KMS-11 (cell line): ENCODE measurements at regions not wholly inside any gene's neighbourhood (a gene's known extent, or its start where the extent isn't known, plus 50 kb on each side); places are given as distances from the start of the nearest gene placed in this dataset.

ENCODE experiments used
- H2AFZ ChIP-seq: fragments of 200-600 bp; sonication (generic); 2 replicates; pipeline ENCODE4 v1.6.1; 2016; ENCODE audit warnings: antibody characterized with exemption, mixed run types, low read depth
- H3K27ac ChIP-seq: fragments of 200-600 bp; sonication (generic); 2 replicates; pipeline ENCODE4 v1.6.1; 2016; ENCODE audit warnings: mild to moderate bottlenecking, mixed run types
- H3K27me3 ChIP-seq: fragments of 200-600 bp; sonication (generic); 2 replicates; pipeline ENCODE4 v1.6.1; 2017; ENCODE audit warnings: mild to moderate bottlenecking, low read depth, mixed run types, moderate library complexity; ENCODE audit not compliant: insufficient read depth
- H3K36me3 ChIP-seq: fragments of 200-600 bp; sonication (generic); 2 replicates; pipeline ENCODE4 v1.6.1; 2017; ENCODE audit warnings: mild to moderate bottlenecking, mixed run types; ENCODE audit not compliant: insufficient read depth
- H3K4me1 ChIP-seq: fragments of 200-600 bp; sonication (generic); 2 replicates; pipeline ENCODE4 v1.6.1; 2016; ENCODE audit warnings: mild to moderate bottlenecking, low read depth, mixed run types; ENCODE audit not compliant: poor library complexity, severe bottlenecking
- H3K4me2 ChIP-seq: fragments of 200-600 bp; sonication (generic); 2 replicates; pipeline ENCODE4 v1.7.0; 2016; ENCODE audit warnings: mild to moderate bottlenecking, mixed run types
- H3K4me3 ChIP-seq: fragments of 200-600 bp; sonication (generic); IDR thresholded peaks from 2 replicates; pipeline ENCODE4 v1.6.1; 2017; ENCODE audit warnings: low read depth, low read length, mixed read lengths; ENCODE audit not compliant: insufficient read depth
- H3K79me2 ChIP-seq: fragments of 200-600 bp; sonication (generic); 2 replicates; pipeline ENCODE4 v1.6.1; 2016; ENCODE audit warnings: low read depth, mixed run types; ENCODE audit not compliant: insufficient read depth
- H3K9ac ChIP-seq: fragments of 200-600 bp; sonication (generic); 2 replicates; pipeline ENCODE4 v1.6.1; 2016; ENCODE audit warnings: mild to moderate bottlenecking, mixed run types
- H4K20me1 ChIP-seq: fragments of 200-600 bp; sonication (generic); 2 replicates; pipeline ENCODE4 v1.6.1; 2016; ENCODE audit warnings: mild to moderate bottlenecking, mixed run types; ENCODE audit not compliant: insufficient read depth
- CTCF ChIP-seq: fragments of 200-600 bp; sonication (generic); conservative IDR thresholded peaks from 2 replicates; pipeline ENCODE4 v1.6.1; 2017; ENCODE audit warnings: low read depth, mild to moderate bottlenecking, antibody characterized with exemption, low read length, moderate library complexity, mixed read lengths

DNA sequence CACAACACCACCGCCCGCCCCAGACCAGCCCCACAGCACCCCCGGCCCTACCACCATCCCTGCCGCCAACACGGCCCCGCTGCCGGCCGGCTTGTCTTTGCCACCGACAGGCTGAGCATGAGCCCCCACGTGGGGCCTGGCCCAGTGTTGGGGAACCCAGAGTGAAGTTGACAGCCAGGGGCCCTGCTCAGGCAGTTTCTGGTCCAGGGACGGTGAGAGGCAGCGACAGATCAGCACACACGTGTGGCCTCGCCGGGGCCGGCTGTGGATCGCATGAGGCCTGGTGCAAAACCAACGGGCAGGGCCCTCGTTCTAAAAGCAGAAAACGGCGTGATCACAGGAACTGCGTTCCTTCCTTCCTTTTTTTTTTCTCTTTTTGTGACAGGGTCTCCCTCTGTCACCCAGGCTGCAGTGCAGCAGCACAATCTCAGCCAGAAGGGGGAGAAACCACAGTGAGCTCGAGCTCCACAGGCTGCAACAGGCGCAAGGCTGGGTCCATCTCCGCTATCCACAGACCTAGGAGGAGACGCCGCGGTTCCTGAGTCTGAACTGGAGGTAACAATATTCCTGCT lies 50.5 kb upstream of the FBRSL1 start:
- Histone ChIP-seq H3K79me2 (no peaks in the 10 kb centered on the region), H3K27me3 (peaks cover 2% of the 10 kb centered on the region; the same call in 1 of the 2 replicates), H3K4me1 (no peaks in the 10 kb centered on the region), H2AFZ (no peak overlapping the region), H3K4me3 (no peak overlapping the region), H4K20me1 (no peaks in the 10 kb centered on the region), H3K4me2 (no peak overlapping the region), H3K9ac (no peak overlapping the region), H3K27ac (no peak overlapping the region), H3K36me3 (no peaks in the 10 kb centered on the region)
- no peak for TF ChIP-seq CTCF

- Histone ChIP-seq H3K4me2 (no peak overlapping the region), H3K4me1 (no peaks in the 10 kb centered on the region), H2AFZ (no peak overlapping the region), H3K27ac (no peak overlapping the region), H3K79me2 (no peaks in the 10 kb centered on the region), H3K4me3 (no peak overlapping the region), H3K36me3 (no peaks in the 10 kb centered on the region), H3K9ac (no peak overlapping the region), H4K20me1 (no peaks in the 10 kb centered on the region), H3K27me3 (peaks cover 2% of the 10 kb centered on the region; the same call in 1 of the 2 replicates)
- TF ChIP-seq CTCF, result no peak
Measured at GRCh38 chr12:132438726-132439125, 51.2 kb upstream of the FBRSL1 start.

- Histone ChIP-seq H3K4me3 (no peak overlapping the region), H3K79me2 (no peaks in the 10 kb centered on the region), H3K27ac (no peak overlapping the region), H2AFZ (no peak overlapping the region), H3K36me3 (no peaks in the 10 kb centered on the region), H3K4me2 (no peak overlapping the region), H3K9ac (no peak overlapping the region), H4K20me1 (no peaks in the 10 kb centered on the region), H3K4me1 (no peaks in the 10 kb centered on the region), H3K27me3 (peaks cover 2% of the 10 kb centered on the region; the same call in 1 of the 2 replicates)
- no peak for TF ChIP-seq CTCF
Measured at GRCh38 chr12:132437943-132438700, 51.8 kb upstream of the FBRSL1 start.

DNA sequence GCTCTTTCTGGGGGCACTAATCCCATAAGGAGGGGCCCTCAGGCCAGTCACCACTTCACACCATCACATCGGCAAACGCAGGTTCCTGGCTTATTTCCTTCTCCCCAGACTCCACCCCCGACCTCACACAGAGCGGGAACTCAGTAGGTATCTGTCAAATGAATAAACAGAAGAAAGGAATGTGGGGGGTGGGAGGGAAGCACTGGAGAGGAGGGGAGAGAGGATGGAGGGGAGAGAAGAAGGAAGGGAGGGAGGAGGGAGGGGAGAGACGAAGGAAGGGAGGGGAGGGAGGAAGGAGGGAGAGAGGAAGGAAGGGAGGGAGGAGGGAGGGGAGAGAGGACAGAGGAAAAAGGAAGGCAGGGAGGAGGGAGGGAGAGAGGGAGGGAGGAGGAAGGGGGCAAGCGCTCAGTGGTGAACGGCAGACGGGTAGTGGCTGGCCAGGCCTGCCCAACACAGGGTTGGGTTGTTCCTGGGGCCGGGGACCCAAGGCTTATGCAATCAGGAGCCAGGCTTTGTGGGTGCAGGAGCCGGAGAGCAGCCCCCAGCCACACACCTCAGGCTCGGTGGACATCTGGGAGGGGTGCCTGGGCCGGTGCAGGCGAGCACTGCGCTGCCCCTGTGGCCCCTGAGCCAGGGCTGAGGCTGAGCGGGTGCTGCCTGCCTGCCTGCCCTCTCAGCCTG lies 52.6 kb upstream of the FBRSL1 start:
- no peaks in the 10 kb centered on the region; the same call in 1 of the 2 replicates for H3K27me3 ChIP-seq
- no peak overlapping the region for H3K9ac ChIP-seq
- H3K79me2 ChIP-seq, result no peaks in the 10 kb centered on the region
- H3K4me1 ChIP-seq, result no peaks in the 10 kb centered on the region
- H3K4me2 ChIP-seq, result no peak overlapping the region
- TF ChIP-seq CTCF, result no peak
- H4K20me1 ChIP-seq, result no peaks in the 10 kb centered on the region
- H3K27ac ChIP-seq, result no peak overlapping the region
- H3K4me3 ChIP-seq, result no peak overlapping the region
- no peak overlapping the region for H2AFZ ChIP-seq
- no peaks in the 10 kb centered on the region for H3K36me3 ChIP-seq
